ENCODE measurements at regions not wholly inside any gene's neighbourhood (a gene's known extent, or its start where the extent isn't known, plus 50 kb on each side); places are given as distances from the start of the nearest gene placed in this dataset.
A peak's percentile ranks its signal among the peaks of the same experiment; 100 is the strongest.
"Not testable (repeated sequence)": the region's sequence is repeated elsewhere in the genome, so short reads cannot be mapped to it uniquely, and the experiment has no call there.

- in situ Hi-C loops (cut with HindIII; ENCODE audit: low pct_unique_long_range_greater_than_20kb, low sequenced_read_pairs), result no loop called here
- DNase-seq (ENCODE audit: low read depth, low spot score), result no peak
These were observed 632.6 kb downstream of the RPL10L start for GRCh38 chr14:46018846-46019420.

- in situ Hi-C loops (cut with HindIII; ENCODE audit: low pct_unique_long_range_greater_than_20kb, low sequenced_read_pairs), result no loop called here
- DNase-seq (ENCODE audit: low read depth, low spot score), result no peak
These were observed 643.2 kb downstream of the RPL10L start for GRCh38 chr14:46008348-46008747.

- DNase-seq (ENCODE audit: low read depth, low spot score), result no peak
- in situ Hi-C loops (cut with HindIII; ENCODE audit: low pct_unique_long_range_greater_than_20kb, low sequenced_read_pairs), result no loop called here
These were observed 653.0 kb downstream of the RPL10L start for GRCh38 chr14:45998554-45998953.

- in situ Hi-C loops (cut with HindIII; ENCODE audit: low pct_unique_long_range_greater_than_20kb, low sequenced_read_pairs), result no loop called here
- peak; percentile 22 for DNase-seq (ENCODE audit: low read depth, low spot score)
These were observed 661.3 kb downstream of the RPL10L start for GRCh38 chr14:45990252-45990651.

- no peak for DNase-seq (ENCODE audit: low read depth, low spot score)
- in situ Hi-C loops (cut with HindIII; ENCODE audit: low pct_unique_long_range_greater_than_20kb, low sequenced_read_pairs), result no loop called here
These were observed 675.6 kb downstream of the RPL10L start for GRCh38 chr14:45976001-45976400.

GRCh38 chr14:45972416-45972815, 679.2 kb downstream of the RPL10L start:
- DNase-seq (ENCODE audit: low read depth, low spot score), result no peak
- in situ Hi-C loops (cut with HindIII; ENCODE audit: low pct_unique_long_range_greater_than_20kb, low sequenced_read_pairs), result no loop called here

GRCh38 chr14:45970621-45971020, 681.0 kb downstream of the RPL10L start:
- DNase-seq (ENCODE audit: low read depth, low spot score), result no peak
- in situ Hi-C loops (cut with HindIII; ENCODE audit: low pct_unique_long_range_greater_than_20kb, low sequenced_read_pairs), result no loop called here

- in situ Hi-C loops (cut with HindIII; ENCODE audit: low pct_unique_long_range_greater_than_20kb, low sequenced_read_pairs), result no loop called here
These were observed 683.5 kb downstream of the RPL10L start for GRCh38 chr14:45968037-45968436.

GRCh38 chr14:45949479-45949878, 696.5 kb upstream of the MIS18BP1 start:
- DNase-seq (ENCODE audit: low read depth, low spot score), result no peak
- in situ Hi-C loops (cut with HindIII; ENCODE audit: low pct_unique_long_range_greater_than_20kb, low sequenced_read_pairs), result no loop called here

More at GRCh38 chr14:45968037-45968436, 683.5 kb downstream of the RPL10L start:
- DNase-seq (ENCODE audit: low read depth, low spot score), result no peak

- DNase-seq (ENCODE audit: low read depth, low spot score), result no peak
- in situ Hi-C loops (cut with HindIII; ENCODE audit: low pct_unique_long_range_greater_than_20kb, low sequenced_read_pairs), result no loop called here
These were observed 694.8 kb upstream of the MIS18BP1 start for GRCh38 chr14:45947830-45948229.

GRCh38 chr14:45946251-45946650, 693.2 kb upstream of the MIS18BP1 start:
- in situ Hi-C loops (cut with HindIII; ENCODE audit: low pct_unique_long_range_greater_than_20kb, low sequenced_read_pairs), result no loop called here
- peak; percentile 59 for DNase-seq (ENCODE audit: low read depth, low spot score)

- in situ Hi-C loops (cut with HindIII; ENCODE audit: low pct_unique_long_range_greater_than_20kb, low sequenced_read_pairs), result no loop called here
- peak; percentile 22 for DNase-seq (ENCODE audit: low read depth, low spot score)
These were observed 687.3 kb upstream of the MIS18BP1 start for GRCh38 chr14:45940318-45940717.

GRCh38 chr14:45939572-45939971, 686.6 kb upstream of the MIS18BP1 start:
- no peak for DNase-seq (ENCODE audit: low read depth, low spot score)
- in situ Hi-C loops (cut with HindIII; ENCODE audit: low pct_unique_long_range_greater_than_20kb, low sequenced_read_pairs), result no loop called here

- in situ Hi-C loops (cut with HindIII; ENCODE audit: low pct_unique_long_range_greater_than_20kb, low sequenced_read_pairs), result not testable (repeated sequence)
- DNase-seq (ENCODE audit: low read depth, low spot score), result peak; percentile 96
These were observed 667.0 kb upstream of the MIS18BP1 start for GRCh38 chr14:45919995-45920394.

GRCh38 chr14:45916340-45916953, 663.4 kb upstream of the MIS18BP1 start:
- in situ Hi-C loops (cut with HindIII; ENCODE audit: low pct_unique_long_range_greater_than_20kb, low sequenced_read_pairs), result no loop called here
- DNase-seq (ENCODE audit: low read depth, low spot score), result no peak

GRCh38 chr14:45907782-45908181, 654.8 kb upstream of the MIS18BP1 start:
- DNase-seq (ENCODE audit: low read depth, low spot score), result no peak
- in situ Hi-C loops (cut with HindIII; ENCODE audit: low pct_unique_long_range_greater_than_20kb, low sequenced_read_pairs), result no loop called here

GRCh38 chr14:45906257-45906656, 653.3 kb upstream of the MIS18BP1 start:
- in situ Hi-C loops (cut with HindIII; ENCODE audit: low pct_unique_long_range_greater_than_20kb, low sequenced_read_pairs), result no loop called here
- DNase-seq (ENCODE audit: low read depth, low spot score), result no peak

- in situ Hi-C loops (cut with HindIII; ENCODE audit: low pct_unique_long_range_greater_than_20kb, low sequenced_read_pairs), result no loop called here
- DNase-seq (ENCODE audit: low read depth, low spot score), result no peak
These were observed 652.7 kb upstream of the MIS18BP1 start for GRCh38 chr14:45905672-45906071.

- DNase-seq (ENCODE audit: low read depth, low spot score), result no peak
- in situ Hi-C loops (cut with HindIII; ENCODE audit: low pct_unique_long_range_greater_than_20kb, low sequenced_read_pairs), result no loop called here
These were observed 651.3 kb upstream of the MIS18BP1 start for GRCh38 chr14:45904314-45904713.

- in situ Hi-C loops (cut with HindIII; ENCODE audit: low pct_unique_long_range_greater_than_20kb, low sequenced_read_pairs), result no loop called here
- DNase-seq (ENCODE audit: low read depth, low spot score), result no peak
These were observed 649.2 kb upstream of the MIS18BP1 start for GRCh38 chr14:45902241-45902640.
